Adrenal gland (tissue), 5 donors: ENCODE measurements at regions not wholly inside any gene's neighbourhood (a gene's known extent, or its start where the extent isn't known, plus 50 kb on each side); places are given as distances from the start of the nearest gene placed in this dataset.

ENCODE experiments used
- POLR2A ChIP-seq, 2 donors: fragments of 450-650 bp; IDR thresholded peaks; one replicate each; pipeline ENCODE4 v1.6.1; 2017; ENCODE audit warnings: antibody characterized with exemption in 2 of 2, mild to moderate bottlenecking in 2 of 2, moderate library complexity in 1 of 2
- TF ChIP-seq, protein P1 (sequence below), 6 experiments: fragments of 450-650 bp in 4 of 6; fragments of 200-600 bp in 2 of 6; sonication (generic) in 1 of 6; IDR thresholded peaks; 1 replicate in 5 of 6; 2 replicates in 1 of 6; pipeline versions ENCODE4 v1.5.1 to v1.8.0; 2016 to 2021; ENCODE audit warnings: antibody characterized with exemption in 6 of 6, mild to moderate bottlenecking in 2 of 6, moderate library complexity in 1 of 6
- donor health status: DM: no; HTN: no; CAD: no.

DNA sequence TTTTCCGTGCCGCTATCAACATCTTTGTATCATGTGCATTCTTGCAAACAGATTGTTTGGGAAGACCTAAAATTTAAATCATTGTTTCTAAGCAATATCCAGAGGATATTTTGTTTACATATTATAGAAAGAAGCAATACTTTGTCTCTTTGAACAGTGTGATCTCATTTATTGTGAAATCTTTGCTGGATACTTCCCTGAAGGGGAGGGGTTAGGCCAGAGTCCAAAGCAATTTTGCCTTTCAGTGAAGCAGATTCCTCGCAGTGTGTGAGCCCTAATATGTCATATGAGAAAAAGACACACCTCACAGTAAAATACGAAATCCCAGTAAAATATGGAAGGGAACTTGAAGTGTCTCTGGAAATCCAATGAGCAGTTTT lies 158.7 kb upstream of the SLCO3A1 start:
- TF ChIP-seq, protein P1, sequence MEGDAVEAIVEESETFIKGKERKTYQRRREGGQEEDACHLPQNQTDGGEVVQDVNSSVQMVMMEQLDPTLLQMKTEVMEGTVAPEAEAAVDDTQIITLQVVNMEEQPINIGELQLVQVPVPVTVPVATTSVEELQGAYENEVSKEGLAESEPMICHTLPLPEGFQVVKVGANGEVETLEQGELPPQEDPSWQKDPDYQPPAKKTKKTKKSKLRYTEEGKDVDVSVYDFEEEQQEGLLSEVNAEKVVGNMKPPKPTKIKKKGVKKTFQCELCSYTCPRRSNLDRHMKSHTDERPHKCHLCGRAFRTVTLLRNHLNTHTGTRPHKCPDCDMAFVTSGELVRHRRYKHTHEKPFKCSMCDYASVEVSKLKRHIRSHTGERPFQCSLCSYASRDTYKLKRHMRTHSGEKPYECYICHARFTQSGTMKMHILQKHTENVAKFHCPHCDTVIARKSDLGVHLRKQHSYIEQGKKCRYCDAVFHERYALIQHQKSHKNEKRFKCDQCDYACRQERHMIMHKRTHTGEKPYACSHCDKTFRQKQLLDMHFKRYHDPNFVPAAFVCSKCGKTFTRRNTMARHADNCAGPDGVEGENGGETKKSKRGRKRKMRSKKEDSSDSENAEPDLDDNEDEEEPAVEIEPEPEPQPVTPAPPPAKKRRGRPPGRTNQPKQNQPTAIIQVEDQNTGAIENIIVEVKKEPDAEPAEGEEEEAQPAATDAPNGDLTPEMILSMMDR (IDR thresholded peaks at IDR 0.05) = no peak
- no peak for TF ChIP-seq POLR2A (IDR thresholded peaks at IDR 0.05)
